ENCODE measurements at regions not wholly inside any gene's neighbourhood (a gene's known extent, or its start where the extent isn't known, plus 50 kb on each side); places are given as distances from the start of the nearest gene placed in this dataset.

- TF ChIP-seq CTCF (IDR thresholded peaks at IDR 0.05) = no peak
- no peak for TF ChIP-seq POLR2A (IDR thresholded peaks at IDR 0.05; ENCODE audit: low read depth)
- TF ChIP-seq EP300 (IDR thresholded peaks at IDR 0.05) = no peak
- no peak for TF ChIP-seq POLR2AphosphoS5 (IDR thresholded peaks at IDR 0.05)
Observed at GRCh38 chr19:32177686-32178085, 167.7 kb upstream of the ZNF507 start.

All from esophagus muscularis mucosa (tissue), 4 donors.